Stomach (tissue), 8 donors: ENCODE measurements at regions not wholly inside any gene's neighbourhood (a gene's known extent, or its start where the extent isn't known, plus 50 kb on each side); places are given as distances from the start of the nearest gene placed in this dataset.

Source experiments
- DNase-seq, 2 donors: peaks; one replicate each; pipeline versions ENCODE4 v3.0.0 to v3.0.0-alpha.2; 2013 to 2019
- H3K27ac ChIP-seq, 5 donors: fragments of 200-600 bp in 4 of 5; sonication (generic) in 4 of 5; one replicate each; pipeline ENCODE4 v1.5.1; 2013 to 2019; ENCODE audit warnings: mild to moderate bottlenecking in 1 of 5, moderate library complexity in 1 of 5
- H3K27me3 ChIP-seq, 3 donors: fragments of 200-600 bp; sonication (generic); one replicate each; pipeline ENCODE4 v1.5.1; 2017 to 2019; ENCODE audit warnings: mixed run types in 1 of 3
- H3K36me3 ChIP-seq, 4 donors: fragments of 200-600 bp; sonication (generic); 1 replicate in 3 of 4; 2 replicates in 1 of 4; pipeline ENCODE4 v1.5.1; 2016 to 2019
- H3K4me1 ChIP-seq, 4 donors: fragments of 200-600 bp; sonication (generic); one replicate each; pipeline ENCODE4 v1.5.1; 2016 to 2019
- H3K4me3 ChIP-seq, 4 donors: fragments of 200-600 bp; sonication (generic) in 3 of 4; one replicate each; pipeline ENCODE4 v1.5.1; 2016 to 2019; ENCODE audit warnings: mild to moderate bottlenecking in 1 of 4
- H3K9me3 ChIP-seq, 4 donors: fragments of 200-600 bp; sonication (generic); one replicate each; pipeline ENCODE4 v1.5.1; 2016 to 2019
- CTCF ChIP-seq, 7 experiments: fragments of 450-650 bp in 4 of 7; fragments of 200-600 bp in 3 of 7; sonication (generic) in 3 of 7; IDR thresholded peaks; one replicate each; pipeline ENCODE4 v1.5.1; 2016 to 2019; ENCODE audit warnings: antibody characterized with exemption in 7 of 7, control low read depth in 2 of 7, mild to moderate bottlenecking in 1 of 7
- EP300 ChIP-seq: sonication (generic); formaldehyde crosslinking; IDR thresholded peaks from one replicate; pipeline ENCODE4 v1.6.1; 2017; ENCODE audit warnings: antibody characterized with exemption
- POLR2A ChIP-seq, 4 donors: fragments of 450-650 bp; IDR thresholded peaks; one replicate each; pipeline ENCODE4 v1.6.1; 2016; ENCODE audit warnings: antibody characterized with exemption in 4 of 4, control low read depth in 2 of 4, mild to moderate bottlenecking in 1 of 4, moderate library complexity in 1 of 4
- POLR2AphosphoS5 ChIP-seq, 3 donors: sonication (generic); formaldehyde crosslinking; IDR thresholded peaks; one replicate each; pipeline ENCODE4 v1.6.1; 2016; ENCODE audit warnings: antibody characterized with exemption in 3 of 3
- WGBS, 5 donors: extraction: QIAGEN DNeasy Blood & Tissue Kit in 3 of 5; methylation state at CpG; one replicate each; pipeline versions ENCODE4 v1.1.5 to v1.1.7; 2013 to 2018; 5-methylcytosine and 5-hydroxymethylcytosine counted together
- intact Hi-C: fragments of 100-400 bp; cut with DNase I; formaldehyde crosslinking; loops from one replicate; pipeline ENCODE4 v1.15.1; 2023; ENCODE audit warnings: low total_unique reads
- donor health status: healthy with polysubstance abuse.
- donor health status: Bipolar disorder and iron deficiency.
- donor health status: healthy.

GRCh38 chr2:83953697-83954096 is 505.4 kb downstream of the SUCLG1 start:
- no peaks in the 10 kb centered on the region for H3K36me3 ChIP-seq
- no peaks in the 10 kb centered on the region for H3K27me3 ChIP-seq
- 6 to 22% (median 13%) methylated on average over 1 of the region's 1 CpG for WGBS, 5 donors
- no peak overlapping the region for H3K4me3 ChIP-seq
- no peaks in the 10 kb centered on the region for H3K4me1 ChIP-seq
- intact Hi-C loops = no loop called here
- H3K9me3 ChIP-seq = no peaks in the 10 kb centered on the region
- no peak overlapping the region for H3K27ac ChIP-seq
- DNase-seq = peak in 1 of 2 donors; percentile 9
- TF ChIP-seq POLR2AphosphoS5 (IDR thresholded peaks at IDR 0.05) (no peak), CTCF (IDR thresholded peaks at IDR 0.05) (no peak), EP300 (no peak), POLR2A (IDR thresholded peaks at IDR 0.05) (no peak)

DNA sequence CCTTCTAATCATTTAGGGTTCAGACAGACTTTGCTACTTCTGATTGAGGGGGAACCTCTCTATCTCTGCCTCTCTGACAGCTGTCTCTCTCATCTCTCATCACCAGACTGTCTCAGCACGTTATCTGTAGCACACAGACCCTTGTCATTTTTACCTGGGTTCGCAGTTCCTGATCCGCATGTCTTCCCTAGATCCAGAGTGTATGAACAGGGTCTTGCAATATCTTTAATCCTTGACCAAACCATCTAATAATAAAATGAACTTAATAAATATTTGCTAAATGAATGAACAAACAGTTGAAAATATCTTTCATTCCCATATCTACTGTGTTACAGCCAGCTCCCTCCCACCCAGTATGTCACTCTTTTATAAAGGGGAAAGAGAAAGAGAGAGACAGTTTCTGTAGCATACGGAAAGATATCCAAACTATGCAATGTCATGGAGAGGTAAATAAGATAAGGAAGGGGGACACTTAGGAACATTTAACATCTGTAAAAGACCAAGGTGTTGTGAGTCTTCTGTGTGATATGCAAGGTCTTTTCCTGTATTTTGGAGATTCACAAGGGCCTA is 507.6 kb downstream of the SUCLG1 start:
- Histone ChIP-seq H3K27ac (no peak overlapping the region), H3K9me3 (no peaks in the 10 kb centered on the region), H3K36me3 (no peaks in the 10 kb centered on the region), H3K4me1 (no peaks in the 10 kb centered on the region), H3K4me3 (no peak overlapping the region), H3K27me3 (no peaks in the 10 kb centered on the region)
- WGBS, 5 donors = 54 to 71% (median 61%) methylated on average over 4 of the region's 4 CpGs
- intact Hi-C loops = no loop called here
- DNase-seq = no peak
- TF ChIP-seq POLR2A (IDR thresholded peaks at IDR 0.05) (no peak), POLR2AphosphoS5 (IDR thresholded peaks at IDR 0.05) (no peak), CTCF (IDR thresholded peaks at IDR 0.05) (no peak), EP300 (no peak)

DNA sequence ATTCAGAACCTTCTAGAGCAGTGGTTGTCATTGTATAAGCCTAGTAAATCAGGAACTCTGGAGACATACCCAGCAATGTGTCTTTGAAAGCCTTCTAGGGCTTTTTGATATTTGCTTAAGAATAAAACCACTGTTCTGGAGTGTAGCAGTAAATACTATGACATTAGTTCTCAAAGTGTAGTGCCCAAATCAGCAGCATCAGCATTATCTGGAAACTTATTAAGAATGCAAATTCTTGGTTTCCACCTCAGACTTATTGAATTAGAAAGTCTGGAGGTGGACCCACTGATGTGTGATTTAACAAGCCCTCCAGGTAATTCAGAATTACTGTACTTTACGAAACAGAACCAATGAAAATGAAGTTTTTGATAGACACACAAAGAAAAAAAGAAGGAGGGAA is 509.7 kb downstream of the SUCLG1 start:
- H3K4me3 ChIP-seq = no peak overlapping the region
- no peak for TF ChIP-seq POLR2A (IDR thresholded peaks at IDR 0.05)
- TF ChIP-seq CTCF (IDR thresholded peaks at IDR 0.05) = no peak
- no peak for TF ChIP-seq EP300
- no peak for TF ChIP-seq POLR2AphosphoS5 (IDR thresholded peaks at IDR 0.05)
- H3K4me1 ChIP-seq = no peaks in the 10 kb centered on the region
- no peak for DNase-seq
- no peaks in the 10 kb centered on the region for H3K9me3 ChIP-seq
- 73 to 97% (median 83%) methylated on average over 1 of the region's 1 CpG for WGBS, 5 donors
- H3K36me3 ChIP-seq = no peaks in the 10 kb centered on the region
- H3K27me3 ChIP-seq = no peaks in the 10 kb centered on the region
- intact Hi-C loops = no loop called here
- H3K27ac ChIP-seq = no peak overlapping the region

DNA sequence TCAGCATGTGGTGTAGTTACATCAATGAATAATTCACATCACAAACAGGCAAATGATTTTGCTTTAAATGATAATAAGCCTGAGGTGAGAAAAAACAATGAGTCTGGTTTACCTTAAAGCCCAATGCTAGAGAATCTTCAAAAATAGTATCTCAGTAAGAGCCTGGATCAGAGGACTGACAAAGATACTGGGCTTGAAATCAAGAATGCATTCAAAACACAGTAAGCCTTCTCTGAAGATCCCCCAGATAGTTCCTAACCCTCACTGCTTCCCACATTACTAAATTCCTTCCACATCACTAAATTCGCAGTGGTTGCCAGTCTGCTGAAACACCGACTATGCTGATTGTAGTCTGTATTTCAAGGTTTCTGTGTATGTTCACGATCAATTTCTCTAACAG is 514.9 kb downstream of the SUCLG1 start:
- H3K36me3 ChIP-seq = no peaks in the 10 kb centered on the region
- no peaks in the 10 kb centered on the region for H3K4me1 ChIP-seq
- H3K4me3 ChIP-seq = no peak overlapping the region
- H3K9me3 ChIP-seq = no peaks in the 10 kb centered on the region
- intact Hi-C loops = no loop called here
- no peaks in the 10 kb centered on the region for H3K27me3 ChIP-seq
- TF ChIP-seq POLR2AphosphoS5 (IDR thresholded peaks at IDR 0.05) = no peak
- TF ChIP-seq EP300 = no peak
- no peak for TF ChIP-seq CTCF (IDR thresholded peaks at IDR 0.05)
- no peak for TF ChIP-seq POLR2A (IDR thresholded peaks at IDR 0.05)
- WGBS, 5 donors = 62 to 83% (median 69%) methylated on average over 3 of the region's 3 CpGs
- peak in 1 of 2 donors; percentile 3 for DNase-seq
- no peak overlapping the region for H3K27ac ChIP-seq
